ENCODE measurements at regions not wholly inside any gene's neighbourhood (a gene's known extent, or its start where the extent isn't known, plus 50 kb on each side); places are given as distances from the start of the nearest gene placed in this dataset.

DNA sequence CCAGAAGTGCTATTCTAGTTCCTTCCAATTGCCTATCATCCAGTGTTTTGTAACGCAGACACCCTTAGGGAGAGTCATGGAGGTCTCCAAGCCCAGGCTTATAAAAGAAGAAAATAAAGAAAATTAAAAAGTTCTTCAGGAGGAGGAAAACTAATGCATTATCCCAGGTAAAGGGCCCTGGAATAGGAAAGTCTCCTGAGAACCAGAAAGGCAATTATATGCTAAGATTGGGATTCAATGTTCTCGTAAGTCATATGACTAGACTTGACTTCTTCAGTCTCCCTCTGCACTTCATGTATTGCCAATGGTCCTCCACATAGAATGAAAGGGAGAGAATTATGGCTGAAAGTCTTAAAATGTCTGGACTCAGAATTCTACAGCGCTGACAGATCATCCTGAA, 154.4 kb upstream of the STK32A start:
- Histone ChIP-seq H3K27ac (ENCODE audit: low read depth in 1 of 2, low read length in 2 of 2) (no peak overlapping the region), H3K9me3 (ENCODE audit: control insufficient read depth in 4 of 4, low read length in 3 of 4) (no peaks in the 10 kb centered on the region), H3K9ac (ENCODE audit: low read depth in 1 of 2, low read length in 2 of 2) (no peak overlapping the region), H3K36me3 (ENCODE audit: control insufficient read depth in 4 of 4, insufficient read depth in 3 of 4, low read depth in 1 of 4, low read length in 3 of 4) (no peaks in the 10 kb centered on the region), H3K4me3 (ENCODE audit: low read depth in 1 of 3, low read length in 3 of 3) (no peak overlapping the region), H3K27me3 (ENCODE audit: control insufficient read depth in 4 of 4, insufficient read depth in 4 of 4, low read length in 3 of 4) (no peaks in the 10 kb centered on the region), H3K4me1 (ENCODE audit: control insufficient read depth in 4 of 4, insufficient read depth in 4 of 4, low read length in 3 of 4) (no peaks in the 10 kb centered on the region)
- 94% methylated on average over 3 of the region's 3 CpGs for WGBS
- no peak for DNase-seq (ENCODE audit: low spot score)
- no peak for TF ChIP-seq RAD21 (IDR thresholded peaks at IDR 0.05)
- TF ChIP-seq JUND (IDR thresholded peaks at IDR 0.05), result no peak
- TF ChIP-seq, protein P1, sequence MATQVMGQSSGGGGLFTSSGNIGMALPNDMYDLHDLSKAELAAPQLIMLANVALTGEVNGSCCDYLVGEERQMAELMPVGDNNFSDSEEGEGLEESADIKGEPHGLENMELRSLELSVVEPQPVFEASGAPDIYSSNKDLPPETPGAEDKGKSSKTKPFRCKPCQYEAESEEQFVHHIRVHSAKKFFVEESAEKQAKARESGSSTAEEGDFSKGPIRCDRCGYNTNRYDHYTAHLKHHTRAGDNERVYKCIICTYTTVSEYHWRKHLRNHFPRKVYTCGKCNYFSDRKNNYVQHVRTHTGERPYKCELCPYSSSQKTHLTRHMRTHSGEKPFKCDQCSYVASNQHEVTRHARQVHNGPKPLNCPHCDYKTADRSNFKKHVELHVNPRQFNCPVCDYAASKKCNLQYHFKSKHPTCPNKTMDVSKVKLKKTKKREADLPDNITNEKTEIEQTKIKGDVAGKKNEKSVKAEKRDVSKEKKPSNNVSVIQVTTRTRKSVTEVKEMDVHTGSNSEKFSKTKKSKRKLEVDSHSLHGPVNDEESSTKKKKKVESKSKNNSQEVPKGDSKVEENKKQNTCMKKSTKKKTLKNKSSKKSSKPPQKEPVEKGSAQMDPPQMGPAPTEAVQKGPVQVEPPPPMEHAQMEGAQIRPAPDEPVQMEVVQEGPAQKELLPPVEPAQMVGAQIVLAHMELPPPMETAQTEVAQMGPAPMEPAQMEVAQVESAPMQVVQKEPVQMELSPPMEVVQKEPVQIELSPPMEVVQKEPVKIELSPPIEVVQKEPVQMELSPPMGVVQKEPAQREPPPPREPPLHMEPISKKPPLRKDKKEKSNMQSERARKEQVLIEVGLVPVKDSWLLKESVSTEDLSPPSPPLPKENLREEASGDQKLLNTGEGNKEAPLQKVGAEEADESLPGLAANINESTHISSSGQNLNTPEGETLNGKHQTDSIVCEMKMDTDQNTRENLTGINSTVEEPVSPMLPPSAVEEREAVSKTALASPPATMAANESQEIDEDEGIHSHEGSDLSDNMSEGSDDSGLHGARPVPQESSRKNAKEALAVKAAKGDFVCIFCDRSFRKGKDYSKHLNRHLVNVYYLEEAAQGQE (IDR thresholded peaks at IDR 0.05), result no peak
- TF ChIP-seq SP1 (IDR thresholded peaks at IDR 0.05), result no peak
- TF ChIP-seq, protein P2, sequence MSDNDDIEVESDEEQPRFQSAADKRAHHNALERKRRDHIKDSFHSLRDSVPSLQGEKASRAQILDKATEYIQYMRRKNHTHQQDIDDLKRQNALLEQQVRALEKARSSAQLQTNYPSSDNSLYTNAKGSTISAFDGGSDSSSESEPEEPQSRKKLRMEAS (IDR thresholded peaks at IDR 0.05), result no peak
- TF ChIP-seq HNF4A (conservative IDR thresholded peaks at IDR 0.05), result no peak
- no peak for TF ChIP-seq TAF1 (conservative IDR thresholded peaks at IDR 0.05)

DNA sequence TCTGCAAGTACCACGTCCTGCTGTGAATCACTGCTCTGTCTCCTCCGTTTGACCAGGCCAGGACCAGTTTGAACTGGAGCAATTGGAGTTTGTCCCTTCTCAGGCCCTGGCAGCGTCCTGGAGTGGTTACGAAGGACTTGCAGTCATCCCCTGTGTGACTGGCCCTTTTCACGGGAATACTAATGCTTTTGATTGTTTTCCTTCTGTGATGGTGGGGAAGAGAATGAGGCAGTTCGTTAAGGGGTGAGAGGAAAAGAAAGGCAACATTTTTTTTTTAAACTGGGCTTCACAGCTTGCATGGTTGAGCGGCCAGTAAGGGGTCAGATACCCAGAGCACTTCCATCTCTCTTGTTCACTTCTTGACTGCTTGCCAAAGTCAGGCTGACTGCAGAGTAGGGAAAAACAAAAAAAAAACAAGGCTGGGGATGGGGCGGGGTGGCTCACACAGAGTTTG, 153.5 kb upstream of the STK32A start:
- 59% methylated on average over 8 of the region's 8 CpGs for WGBS
- DNase-seq (ENCODE audit: low spot score), result no peak
- H3K27me3 ChIP-seq (ENCODE audit: control insufficient read depth in 4 of 4, insufficient read depth in 4 of 4, low read length in 3 of 4), result no peaks in the 10 kb centered on the region

DNA sequence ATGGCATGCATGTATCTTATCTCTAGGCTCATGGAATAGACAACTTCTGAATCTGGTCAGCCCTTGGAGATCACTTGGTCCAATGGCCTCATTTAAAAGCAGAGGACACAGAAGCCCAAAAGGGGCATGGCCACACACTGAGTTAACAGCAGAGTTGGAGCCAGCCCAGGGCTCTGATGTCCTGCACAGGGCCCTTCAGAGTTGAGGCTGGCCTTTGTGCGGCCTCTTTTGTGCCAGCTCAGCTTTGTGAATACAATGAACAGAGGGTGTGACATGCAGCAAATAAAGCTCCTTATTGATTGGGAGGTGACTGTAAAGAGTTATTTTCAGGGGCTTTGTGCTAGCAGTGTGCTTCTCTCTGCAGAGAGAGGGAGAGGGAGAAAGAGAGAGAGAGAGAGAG, 150.1 kb upstream of the STK32A start:
- no peak for DNase-seq (ENCODE audit: low spot score)
- H3K36me3 ChIP-seq (ENCODE audit: control insufficient read depth in 4 of 4, insufficient read depth in 3 of 4, low read depth in 1 of 4, low read length in 3 of 4), result no peaks in the 10 kb centered on the region
- TF ChIP-seq RAD21 (IDR thresholded peaks at IDR 0.05) (no peak), GABPA (IDR thresholded peaks at IDR 0.05 in 1 of 2, conservative IDR thresholded peaks at IDR 0.05 in 1 of 2) (no peak), HNF4A (conservative IDR thresholded peaks at IDR 0.05) (no peak), FOXA1 (IDR thresholded peaks at IDR 0.05) (no peak)
- no peak overlapping the region for H3K27ac ChIP-seq (ENCODE audit: low read depth in 1 of 2, low read length in 2 of 2)
- 82% methylated on average over 1 of the region's 1 CpG for WGBS
- H3K9ac ChIP-seq (ENCODE audit: low read depth in 1 of 2, low read length in 2 of 2), result no peak overlapping the region
- H3K4me1 ChIP-seq (ENCODE audit: control insufficient read depth in 4 of 4, insufficient read depth in 4 of 4, low read length in 3 of 4), result no peaks in the 10 kb centered on the region
- H3K27me3 ChIP-seq (ENCODE audit: control insufficient read depth in 4 of 4, insufficient read depth in 4 of 4, low read length in 3 of 4), result no peaks in the 10 kb centered on the region
- H3K4me3 ChIP-seq (ENCODE audit: low read depth in 1 of 3, low read length in 3 of 3), result no peak overlapping the region
- no peaks in the 10 kb centered on the region for H3K9me3 ChIP-seq (ENCODE audit: control insufficient read depth in 4 of 4, low read length in 3 of 4)

More for the DNA sequence above, 153.5 kb upstream of the STK32A start:
- no peak for TF ChIP-seq FOXA2 (IDR thresholded peaks at IDR 0.05)
- TF ChIP-seq YY1 (IDR thresholded peaks at IDR 0.05), result no peak
- H3K4me1 ChIP-seq (ENCODE audit: control insufficient read depth in 4 of 4, insufficient read depth in 4 of 4, low read length in 3 of 4), result no peaks in the 10 kb centered on the region
- no peaks in the 10 kb centered on the region for H3K9me3 ChIP-seq (ENCODE audit: control insufficient read depth in 4 of 4, low read length in 3 of 4)
- no peaks in the 10 kb centered on the region for H3K36me3 ChIP-seq (ENCODE audit: control insufficient read depth in 4 of 4, insufficient read depth in 3 of 4, low read depth in 1 of 4, low read length in 3 of 4)
- no peak overlapping the region for H3K27ac ChIP-seq (ENCODE audit: low read depth in 1 of 2, low read length in 2 of 2)
- H3K9ac ChIP-seq (ENCODE audit: low read depth in 1 of 2, low read length in 2 of 2), result no peak overlapping the region
- no peak overlapping the region for H3K4me3 ChIP-seq (ENCODE audit: low read depth in 1 of 3, low read length in 3 of 3)

DNA sequence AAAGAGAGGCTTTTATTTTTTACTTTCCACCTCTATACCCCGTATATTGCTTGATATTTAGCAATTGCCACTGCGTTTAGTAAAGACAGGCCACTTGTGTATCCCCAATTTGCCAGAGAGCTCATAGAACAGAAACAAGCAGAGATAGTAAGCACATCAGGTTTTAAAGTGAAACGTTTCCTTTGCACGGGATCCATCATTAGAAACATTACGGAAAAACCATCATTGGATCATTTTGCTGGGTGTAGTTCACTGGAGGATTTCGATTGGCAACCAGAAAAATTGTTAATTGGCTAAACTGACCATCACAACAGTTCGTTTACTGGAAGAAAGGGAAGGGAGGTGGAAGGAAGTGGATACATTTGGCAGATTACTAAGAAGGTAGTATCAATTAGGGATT, 149.4 kb upstream of the STK32A start:
- Histone ChIP-seq H3K27ac (ENCODE audit: low read depth in 1 of 2, low read length in 2 of 2) (no peak overlapping the region), H3K4me3 (ENCODE audit: low read depth in 1 of 3, low read length in 3 of 3) (no peak overlapping the region), H3K27me3 (ENCODE audit: control insufficient read depth in 4 of 4, insufficient read depth in 4 of 4, low read length in 3 of 4) (no peaks in the 10 kb centered on the region), H3K4me1 (ENCODE audit: control insufficient read depth in 4 of 4, insufficient read depth in 4 of 4, low read length in 3 of 4) (no peaks in the 10 kb centered on the region), H3K36me3 (ENCODE audit: control insufficient read depth in 4 of 4, insufficient read depth in 3 of 4, low read depth in 1 of 4, low read length in 3 of 4) (no peaks in the 10 kb centered on the region), H3K9ac (ENCODE audit: low read depth in 1 of 2, low read length in 2 of 2) (no peak overlapping the region), H3K9me3 (ENCODE audit: control insufficient read depth in 4 of 4, low read length in 3 of 4) (no peaks in the 10 kb centered on the region)
- no peak for DNase-seq (ENCODE audit: low spot score)
- WGBS, result 76% methylated on average over 7 of the region's 7 CpGs
- TF ChIP-seq, protein P3, sequence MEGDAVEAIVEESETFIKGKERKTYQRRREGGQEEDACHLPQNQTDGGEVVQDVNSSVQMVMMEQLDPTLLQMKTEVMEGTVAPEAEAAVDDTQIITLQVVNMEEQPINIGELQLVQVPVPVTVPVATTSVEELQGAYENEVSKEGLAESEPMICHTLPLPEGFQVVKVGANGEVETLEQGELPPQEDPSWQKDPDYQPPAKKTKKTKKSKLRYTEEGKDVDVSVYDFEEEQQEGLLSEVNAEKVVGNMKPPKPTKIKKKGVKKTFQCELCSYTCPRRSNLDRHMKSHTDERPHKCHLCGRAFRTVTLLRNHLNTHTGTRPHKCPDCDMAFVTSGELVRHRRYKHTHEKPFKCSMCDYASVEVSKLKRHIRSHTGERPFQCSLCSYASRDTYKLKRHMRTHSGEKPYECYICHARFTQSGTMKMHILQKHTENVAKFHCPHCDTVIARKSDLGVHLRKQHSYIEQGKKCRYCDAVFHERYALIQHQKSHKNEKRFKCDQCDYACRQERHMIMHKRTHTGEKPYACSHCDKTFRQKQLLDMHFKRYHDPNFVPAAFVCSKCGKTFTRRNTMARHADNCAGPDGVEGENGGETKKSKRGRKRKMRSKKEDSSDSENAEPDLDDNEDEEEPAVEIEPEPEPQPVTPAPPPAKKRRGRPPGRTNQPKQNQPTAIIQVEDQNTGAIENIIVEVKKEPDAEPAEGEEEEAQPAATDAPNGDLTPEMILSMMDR (IDR thresholded peaks at IDR 0.05; ENCODE audit: low read depth, low read length, missing input control), result no peak
- TF ChIP-seq HNF4A (conservative IDR thresholded peaks at IDR 0.05), result no peak
- no peak for TF ChIP-seq FOXA1 (IDR thresholded peaks at IDR 0.05)
- no peak for TF ChIP-seq RAD21 (IDR thresholded peaks at IDR 0.05)
- no peak for TF ChIP-seq SP1 (IDR thresholded peaks at IDR 0.05)
- TF ChIP-seq RXRA (IDR thresholded peaks at IDR 0.05), result no peak
- TF ChIP-seq, protein P4, sequence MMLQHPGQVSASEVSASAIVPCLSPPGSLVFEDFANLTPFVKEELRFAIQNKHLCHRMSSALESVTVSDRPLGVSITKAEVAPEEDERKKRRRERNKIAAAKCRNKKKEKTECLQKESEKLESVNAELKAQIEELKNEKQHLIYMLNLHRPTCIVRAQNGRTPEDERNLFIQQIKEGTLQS (IDR thresholded peaks at IDR 0.05), result no peak
- no peak for TF ChIP-seq FOXA2 (IDR thresholded peaks at IDR 0.05)
- TF ChIP-seq, protein P1 (IDR thresholded peaks at IDR 0.05), result no peak
